ENCODE measurements at regions not wholly inside any gene's neighbourhood (a gene's known extent, or its start where the extent isn't known, plus 50 kb on each side); places are given as distances from the start of the nearest gene placed in this dataset.

DNA sequence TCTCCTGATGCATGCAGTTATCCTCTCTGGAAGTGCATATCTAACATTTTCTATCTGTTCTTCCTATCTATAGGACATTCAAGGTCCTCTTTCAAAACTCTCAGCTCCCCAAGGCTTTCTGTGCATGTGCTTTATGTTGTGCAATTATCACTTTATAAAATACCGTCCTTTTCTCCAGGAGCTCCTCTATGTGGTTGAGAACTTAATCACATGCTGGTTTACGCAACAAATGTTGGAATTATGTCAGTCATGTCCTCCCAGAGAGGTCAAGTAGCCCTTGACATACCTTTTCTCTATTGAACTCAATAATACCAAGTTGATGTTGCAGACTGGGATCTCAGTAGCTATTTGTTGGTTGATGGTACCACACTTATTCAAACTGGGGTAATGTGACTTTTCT, 388.4 kb downstream of the BTBD3 start:
- Mint-ChIP-seq H3K36me3 (no peaks in the 10 kb centered on the region), H3K27ac (no peak overlapping the region), H3K27me3 (peaks cover 0 to 3% (median 0%) of the 10 kb centered on the region in 5 donors), H3K9me3 (peaks cover 0 to 36% (median 21%) of the 10 kb centered on the region in 9 donors), H3K4me3 (no peak overlapping the region), H3K4me1 (no peaks in the 10 kb centered on the region)
- POLR2A ChIA-PET = no interaction called here
- ATAC-seq (no peak), DNase-seq (no peak)

- no peak for DNase-seq
- no peaks in the 10 kb centered on the region for H3K4me1 Mint-ChIP-seq
- H3K27ac Mint-ChIP-seq = no peak overlapping the region
- H3K9me3 Mint-ChIP-seq = peaks cover 0 to 19% (median 9%) of the 10 kb centered on the region in 9 donors
- no peaks in the 10 kb centered on the region for H3K27me3 Mint-ChIP-seq
- no peak for ATAC-seq
- no peaks in the 10 kb centered on the region for H3K36me3 Mint-ChIP-seq
- POLR2A ChIA-PET = no interaction called here
- H3K4me3 Mint-ChIP-seq = no peak overlapping the region
Observed at GRCh38 chr20:12311094-12311865, 393.6 kb downstream of the BTBD3 start.

GRCh38 chr20:12315652-12316051, 398.0 kb downstream of the BTBD3 start:
- POLR2A ChIA-PET = no interaction called here
- no peaks in the 10 kb centered on the region for H3K27me3 Mint-ChIP-seq
- DNase-seq (no peak), ATAC-seq (no peak)
- no peaks in the 10 kb centered on the region for H3K4me1 Mint-ChIP-seq
- peaks cover 0 to 11% (median 2%) of the 10 kb centered on the region in 9 donors for H3K9me3 Mint-ChIP-seq
- H3K4me3 Mint-ChIP-seq = no peak overlapping the region
- no peaks in the 10 kb centered on the region for H3K36me3 Mint-ChIP-seq
- no peak overlapping the region for H3K27ac Mint-ChIP-seq

DNA sequence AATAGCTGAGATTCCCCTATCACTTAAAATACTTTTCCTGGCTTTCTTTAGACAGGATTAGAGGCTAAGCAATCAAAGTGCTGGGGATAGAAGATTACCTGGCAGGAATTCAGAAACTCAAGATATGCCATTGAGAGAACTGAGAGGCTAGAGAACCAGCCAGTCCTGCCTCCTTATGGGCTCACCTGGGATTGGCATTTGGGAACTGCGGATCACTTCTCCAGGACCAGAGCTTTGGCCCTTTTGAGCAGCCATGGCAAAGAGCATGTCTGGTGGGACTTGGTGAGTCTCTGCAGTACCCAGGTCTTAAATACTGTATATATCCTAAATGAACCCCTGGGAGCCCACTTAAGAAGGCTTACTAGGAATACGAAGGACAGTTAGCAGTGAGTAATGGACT, 399.1 kb downstream of the BTBD3 start:
- DNase-seq = no peak
- Mint-ChIP-seq H3K4me1 (no peaks in the 10 kb centered on the region), H3K27me3 (no peaks in the 10 kb centered on the region), H3K9me3 (peaks cover 0 to 15% (median 3%) of the 10 kb centered on the region in 9 donors), H3K4me3 (no peak overlapping the region), H3K36me3 (no peaks in the 10 kb centered on the region), H3K27ac (no peak overlapping the region)
- no peak for ATAC-seq
- POLR2A ChIA-PET = no interaction called here

- Mint-ChIP-seq H3K27ac (no peak overlapping the region), H3K27me3 (no peaks in the 10 kb centered on the region), H3K4me3 (no peak overlapping the region), H3K36me3 (no peaks in the 10 kb centered on the region), H3K9me3 (peaks cover 0 to 15% (median 3%) of the 10 kb centered on the region in 9 donors), H3K4me1 (no peaks in the 10 kb centered on the region)
- DNase-seq (no peak), ATAC-seq (no peak)
- POLR2A ChIA-PET = no interaction called here
Observed at GRCh38 chr20:12317433-12317832, 399.7 kb downstream of the BTBD3 start.

- Mint-ChIP-seq H3K27ac (no peak overlapping the region), H3K4me1 (no peaks in the 10 kb centered on the region), H3K9me3 (peaks cover 0 to 15% (median 3%) of the 10 kb centered on the region in 9 donors), H3K4me3 (no peak overlapping the region), H3K36me3 (no peaks in the 10 kb centered on the region), H3K27me3 (no peaks in the 10 kb centered on the region)
- DNase-seq (no peak), ATAC-seq (no peak)
- POLR2A ChIA-PET = no interaction called here
Observed at GRCh38 chr20:12318043-12318442, 400.4 kb downstream of the BTBD3 start.

GRCh38 chr20:12321736-12322135, 404.0 kb downstream of the BTBD3 start:
- no peak for DNase-seq
- POLR2A ChIA-PET = no interaction called here
- Mint-ChIP-seq H3K4me1 (no peaks in the 10 kb centered on the region), H3K9me3 (peaks cover 0 to 15% (median 7%) of the 10 kb centered on the region in 9 donors), H3K27me3 (no peaks in the 10 kb centered on the region), H3K4me3 (no peak overlapping the region), H3K36me3 (no peaks in the 10 kb centered on the region), H3K27ac (no peak overlapping the region)
- ATAC-seq = no peak

DNA sequence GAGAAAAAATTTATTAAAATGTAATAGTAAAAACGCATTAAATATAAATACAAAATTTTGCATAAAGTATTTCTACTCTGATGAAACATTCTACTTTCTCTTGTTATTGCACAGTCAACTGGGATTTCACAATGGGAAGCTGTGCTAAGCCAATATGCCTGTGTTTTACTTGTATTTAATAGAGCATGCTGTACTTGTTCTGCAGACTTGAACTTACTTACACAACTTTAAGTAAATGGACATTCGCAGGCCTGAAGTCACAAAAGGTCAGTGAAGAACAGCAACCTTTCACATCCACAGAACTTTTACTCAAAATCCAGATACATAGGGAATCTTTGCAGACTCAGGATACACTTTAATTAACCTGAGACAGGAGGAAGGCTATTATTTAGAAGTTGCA, 409.5 kb downstream of the BTBD3 start:
- H3K4me3 Mint-ChIP-seq = no peak overlapping the region
- POLR2A ChIA-PET = no interaction called here
- ATAC-seq (no peak), DNase-seq (no peak)
- H3K36me3 Mint-ChIP-seq = peaks cover 0 to 7% (median 0%) of the 10 kb centered on the region in 3 donors
- H3K27me3 Mint-ChIP-seq = no peaks in the 10 kb centered on the region
- H3K27ac Mint-ChIP-seq = no peak overlapping the region
- H3K9me3 Mint-ChIP-seq = peaks cover 0 to 27% (median 10%) of the 10 kb centered on the region in 9 donors
- H3K4me1 Mint-ChIP-seq = no peaks in the 10 kb centered on the region

DNA sequence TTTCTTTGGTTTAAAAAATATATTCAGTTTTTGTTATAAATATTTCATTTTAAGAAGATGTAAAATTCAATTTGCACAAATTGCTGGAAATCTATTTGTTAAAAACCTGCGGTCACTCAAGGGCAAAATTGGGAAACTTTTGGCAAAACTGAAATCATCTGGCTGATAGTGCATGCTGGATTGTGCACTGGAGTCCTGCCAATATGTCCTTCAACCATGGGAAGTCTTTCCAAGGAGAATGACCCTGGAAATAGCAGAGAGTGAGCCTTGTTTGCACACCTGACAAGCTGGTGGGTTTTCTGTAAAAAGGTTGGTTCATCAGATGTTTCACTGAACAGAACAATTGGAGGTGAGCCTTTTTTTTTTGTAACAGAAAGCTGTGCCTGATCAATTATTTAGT, 413.5 kb downstream of the BTBD3 start:
- POLR2A ChIA-PET = no interaction called here
- H3K36me3 Mint-ChIP-seq = peaks cover 0 to 7% (median 0%) of the 10 kb centered on the region in 3 donors
- H3K4me3 Mint-ChIP-seq = no peak overlapping the region
- DNase-seq (no peak), ATAC-seq (no peak)
- no peaks in the 10 kb centered on the region for H3K4me1 Mint-ChIP-seq
- no peaks in the 10 kb centered on the region for H3K27me3 Mint-ChIP-seq
- peaks cover 0 to 37% (median 10%) of the 10 kb centered on the region in 9 donors for H3K9me3 Mint-ChIP-seq
- H3K27ac Mint-ChIP-seq = no peak overlapping the region

- Mint-ChIP-seq H3K27ac (no peak overlapping the region), H3K27me3 (no peaks in the 10 kb centered on the region), H3K36me3 (peaks cover 0 to 3% (median 0%) of the 10 kb centered on the region in 3 donors), H3K4me1 (no peaks in the 10 kb centered on the region), H3K9me3 (peaks cover 0 to 35% (median 2%) of the 10 kb centered on the region in 9 donors), H3K4me3 (no peak overlapping the region)
- POLR2A ChIA-PET = no interaction called here
- no peak for DNase-seq
- ATAC-seq = no peak
Observed at GRCh38 chr20:12337601-12338000, 419.9 kb downstream of the BTBD3 start.

DNA sequence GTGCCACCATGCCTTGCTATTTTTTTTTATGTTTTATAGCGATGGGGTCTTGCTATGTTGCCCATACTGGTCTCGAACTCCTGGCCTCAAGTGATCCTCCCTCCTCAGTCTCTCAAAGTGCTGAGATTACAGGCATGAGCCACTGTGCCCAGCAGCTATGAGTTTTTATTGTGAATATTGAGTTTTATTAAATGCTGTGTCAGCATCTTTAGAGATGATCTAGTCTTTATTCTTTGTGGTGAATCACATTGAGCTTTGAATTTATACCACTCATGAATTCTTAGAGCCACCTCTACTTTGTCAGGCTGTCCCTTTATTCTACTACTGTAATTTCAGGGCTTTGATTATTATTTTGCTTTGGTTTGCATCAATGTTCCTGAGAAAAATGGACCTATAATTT, 428.3 kb downstream of the BTBD3 start:
- peaks cover 0 to 3% (median 0%) of the 10 kb centered on the region in 3 donors for H3K36me3 Mint-ChIP-seq
- H3K4me1 Mint-ChIP-seq = no peaks in the 10 kb centered on the region
- peaks cover 0 to 23% (median 4%) of the 10 kb centered on the region in 9 donors for H3K9me3 Mint-ChIP-seq
- no peak for DNase-seq
- H3K27me3 Mint-ChIP-seq = peaks cover 0 to 2% (median 0%) of the 10 kb centered on the region in 5 donors
- no peak overlapping the region for H3K27ac Mint-ChIP-seq
- POLR2A ChIA-PET = no interaction called here
- H3K4me3 Mint-ChIP-seq = no peak overlapping the region
- ATAC-seq = no peak

- Mint-ChIP-seq H3K9me3 (peaks cover 0 to 17% (median 7%) of the 10 kb centered on the region in 9 donors), H3K27ac (no peak overlapping the region), H3K36me3 (no peaks in the 10 kb centered on the region), H3K4me1 (no peaks in the 10 kb centered on the region), H3K4me3 (no peak overlapping the region), H3K27me3 (no peaks in the 10 kb centered on the region)
- DNase-seq = no peak
- POLR2A ChIA-PET = no interaction called here
- no peak for ATAC-seq
Observed at GRCh38 chr20:12353842-12354241, 436.1 kb downstream of the BTBD3 start.

DNA sequence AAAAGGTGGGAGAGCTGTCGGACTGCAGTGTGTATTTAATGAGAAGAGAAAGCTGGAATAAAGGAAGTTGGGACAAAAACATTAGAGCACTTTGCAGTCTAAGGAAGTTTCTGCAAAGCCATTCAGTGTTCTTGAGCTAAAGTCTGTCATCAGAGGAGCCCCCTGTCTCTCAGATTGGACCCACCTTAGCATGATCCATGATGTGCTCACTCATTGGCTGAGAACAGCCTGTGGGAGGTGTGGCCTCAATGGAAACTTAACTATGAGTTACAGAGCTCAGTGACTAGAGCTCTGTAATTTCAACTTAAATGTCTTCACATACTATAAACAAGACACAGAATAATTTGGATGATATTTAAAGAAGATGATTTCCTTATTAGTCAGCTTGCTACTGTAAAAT, 437.0 kb downstream of the BTBD3 start:
- H3K4me1 Mint-ChIP-seq = no peaks in the 10 kb centered on the region
- H3K27ac Mint-ChIP-seq = no peak overlapping the region
- no peak for ATAC-seq
- peaks cover 0 to 17% (median 8%) of the 10 kb centered on the region in 9 donors for H3K9me3 Mint-ChIP-seq
- no peak overlapping the region for H3K4me3 Mint-ChIP-seq
- no peaks in the 10 kb centered on the region for H3K27me3 Mint-ChIP-seq
- DNase-seq = no peak
- H3K36me3 Mint-ChIP-seq = no peaks in the 10 kb centered on the region
- POLR2A ChIA-PET = no interaction called here

- H3K27me3 Mint-ChIP-seq = no peaks in the 10 kb centered on the region
- DNase-seq (no peak), ATAC-seq (no peak)
- peaks cover 0 to 17% (median 8%) of the 10 kb centered on the region in 9 donors for H3K9me3 Mint-ChIP-seq
- POLR2A ChIA-PET = no interaction called here
- H3K27ac Mint-ChIP-seq = no peak overlapping the region
- H3K4me1 Mint-ChIP-seq = no peaks in the 10 kb centered on the region
- no peaks in the 10 kb centered on the region for H3K36me3 Mint-ChIP-seq
- no peak overlapping the region for H3K4me3 Mint-ChIP-seq
Observed at GRCh38 chr20:12355185-12355584, 437.5 kb downstream of the BTBD3 start.

Data from naive thymus-derived CD8-positive, alpha-beta T cell (primary cell).